Colonic mucosa (tissue), 4 donors: ENCODE measurements at regions not wholly inside any gene's neighbourhood (a gene's known extent, or its start where the extent isn't known, plus 50 kb on each side); places are given as distances from the start of the nearest gene placed in this dataset.
"Not testable (repeated sequence)": the region's sequence is repeated elsewhere in the genome, so short reads cannot be mapped to it uniquely, and the experiment has no call there.

Experiments
- DNase-seq: peaks from one replicate; pipeline ENCODE4 v3.0.0-alpha.2; 2020
- H3K27ac ChIP-seq: fragments of 200-600 bp; one replicate; pipeline ENCODE4 v1.8.0; 2021
- H3K27me3 ChIP-seq: fragments of 200-600 bp; one replicate; pipeline ENCODE4 v1.8.0; 2021
- H3K36me3 ChIP-seq: fragments of 200-600 bp; one replicate; pipeline ENCODE4 v1.8.0; 2021
- H3K4me1 ChIP-seq: fragments of 200-600 bp; one replicate; pipeline ENCODE4 v1.8.0; 2021; ENCODE audit warnings: mild to moderate bottlenecking
- H3K4me3 ChIP-seq: fragments of 200-600 bp; one replicate; pipeline ENCODE4 v1.8.0; 2021
- H3K9ac ChIP-seq, 2 donors: one replicate each; pipeline ENCODE4 v1.7.0; 2013; ENCODE audit warnings: control low read depth in 2 of 2, low read depth in 2 of 2, low read length in 2 of 2
- H3K9me3 ChIP-seq: fragments of 200-600 bp; one replicate; pipeline ENCODE4 v1.8.0; 2021
- CTCF ChIP-seq: fragments of 200-600 bp; IDR thresholded peaks from one replicate; pipeline ENCODE4 v1.8.0; 2022; ENCODE audit warnings: antibody characterized with exemption, mild to moderate bottlenecking
- intact Hi-C: fragments of 100-400 bp; cut with DNase I; formaldehyde crosslinking; loops from one replicate; pipeline ENCODE4 v1.14.1; 2022
- donor health status: healthy.
- donor health status: DM: no; HTN: no; CAD: no.
- donor health status: DM: no; HTN: no; CAD: no.

GRCh38 chr2:196516564-196516963 is 123.0 kb upstream of the CCDC150 start:
- Histone ChIP-seq H3K27me3 (no peaks in the 10 kb centered on the region), H3K9me3 (no peaks in the 10 kb centered on the region), H3K4me3 (no peak overlapping the region), H3K36me3 (no peaks in the 10 kb centered on the region), H3K4me1 (no peaks in the 10 kb centered on the region), H3K9ac (no peak overlapping the region), H3K27ac (no peak overlapping the region)
- DNase-seq, result no peak
- intact Hi-C loops, result no loop called here
- TF ChIP-seq CTCF, result no peak

GRCh38 chr2:196520605-196521004 is 118.9 kb upstream of the CCDC150 start:
- no peak overlapping the region for H3K4me3 ChIP-seq
- no peaks in the 10 kb centered on the region for H3K36me3 ChIP-seq
- H3K4me1 ChIP-seq, result no peaks in the 10 kb centered on the region
- DNase-seq, result no peak
- H3K9me3 ChIP-seq, result no peaks in the 10 kb centered on the region
- no peak overlapping the region for H3K9ac ChIP-seq
- intact Hi-C loops, result no loop called here
- TF ChIP-seq CTCF, result no peak
- H3K27me3 ChIP-seq, result no peaks in the 10 kb centered on the region
- no peak overlapping the region for H3K27ac ChIP-seq

- H3K27ac ChIP-seq, DNase-seq, intact Hi-C loops, H3K36me3 ChIP-seq, H3K27me3 ChIP-seq, H3K9me3 ChIP-seq, H3K9ac ChIP-seq, H3K4me3 ChIP-seq, H3K4me1 ChIP-seq: not testable (repeated sequence)
Observed at GRCh38 chr2:196526981-196527725, 112.4 kb upstream of the CCDC150 start.

- Histone ChIP-seq H3K27me3 (no peaks in the 10 kb centered on the region), H3K9ac (no peak overlapping the region), H3K27ac (no peak overlapping the region), H3K4me3 (no peak overlapping the region), H3K4me1 (no peaks in the 10 kb centered on the region), H3K9me3 (no peaks in the 10 kb centered on the region), H3K36me3 (no peaks in the 10 kb centered on the region)
- intact Hi-C loops, result no loop called here
- no peak for DNase-seq
- no peak for TF ChIP-seq CTCF
Observed at GRCh38 chr2:196528486-196529223, 110.9 kb upstream of the CCDC150 start.

GRCh38 chr2:196530910-196531309 is 108.6 kb upstream of the CCDC150 start:
- Histone ChIP-seq H3K27ac (no peak overlapping the region), H3K27me3 (no peaks in the 10 kb centered on the region), H3K4me1 (no peaks in the 10 kb centered on the region), H3K36me3 (no peaks in the 10 kb centered on the region), H3K9ac (no peak overlapping the region), H3K4me3 (no peak overlapping the region), H3K9me3 (no peaks in the 10 kb centered on the region)
- no peak for DNase-seq
- intact Hi-C loops, result no loop called here
- TF ChIP-seq CTCF, result no peak

- DNase-seq, result no peak
- no peaks in the 10 kb centered on the region for H3K4me1 ChIP-seq
- no peak overlapping the region for H3K4me3 ChIP-seq
- H3K9me3 ChIP-seq, result no peaks in the 10 kb centered on the region
- H3K27me3 ChIP-seq, result no peaks in the 10 kb centered on the region
- H3K27ac ChIP-seq, result no peak overlapping the region
- intact Hi-C loops, result no loop called here
- no peak overlapping the region for H3K9ac ChIP-seq
- TF ChIP-seq CTCF, result no peak
- H3K36me3 ChIP-seq, result no peaks in the 10 kb centered on the region
Observed at GRCh38 chr2:196533772-196534397, 105.6 kb upstream of the CCDC150 start.
